SU-DHL-6 (cell line): ENCODE measurements at regions not wholly inside any gene's neighbourhood (a gene's known extent, or its start where the extent isn't known, plus 50 kb on each side); places are given as distances from the start of the nearest gene placed in this dataset.
"Not testable (repeated sequence)": the region's sequence is repeated elsewhere in the genome, so short reads cannot be mapped to it uniquely, and the experiment has no call there.

ENCODE experiments used
- H2AFZ ChIP-seq: fragments of 200-600 bp; sonication (generic); 2 replicates; pipeline ENCODE4 v1.6.1; 2014; ENCODE audit warnings: low read depth, mild to moderate bottlenecking, moderate library complexity, mixed read lengths, antibody characterized with exemption, low read length; ENCODE audit not compliant: severe bottlenecking
- H3F3A ChIP-seq: fragments of 200-600 bp; shearing (Covaris generic); 2 replicates; pipeline ENCODE4 v1.6.0; 2016; ENCODE audit warnings: antibody characterized with exemption, mild to moderate bottlenecking; ENCODE audit not compliant: insufficient read depth
- H3K27ac ChIP-seq: fragments of 200-600 bp; sonication (generic); 2 replicates; pipeline ENCODE4 v1.5.1; 2016; ENCODE audit warnings: low read depth, mild to moderate bottlenecking, low read length, moderate library complexity, mixed read lengths
- H3K27me3 ChIP-seq: fragments of 200-600 bp; sonication (generic), shearing (Covaris generic); 2 replicates; pipeline ENCODE4 v1.6.0; 2014; ENCODE audit warnings: mild to moderate bottlenecking, low read length
- H3K36me3 ChIP-seq: fragments of 200-600 bp; sonication (generic); 2 replicates; pipeline ENCODE4 v1.6.1; 2014; ENCODE audit warnings: mild to moderate bottlenecking, low read length, mixed read lengths
- H3K4me2 ChIP-seq: fragments of 300-600, 200-600 bp; shearing (Covaris generic), sonication (generic); 2 replicates; pipeline ENCODE4 v1.6.0; 2014; ENCODE audit warnings: low read length, low read depth, mild to moderate bottlenecking; ENCODE audit not compliant: poor library complexity, severe bottlenecking
- H3K4me3 ChIP-seq: fragments of 200-600 bp; sonication (generic); 2 replicates; pipeline ENCODE4 v1.5.1; 2014; ENCODE audit warnings: antibody characterized with exemption, low read length, mild to moderate bottlenecking, mixed read lengths; ENCODE audit not compliant: insufficient read depth, poor library complexity, severe bottlenecking
- H3K79me2 ChIP-seq: fragments of 200-600 bp; sonication (generic); 2 replicates; pipeline ENCODE4 v1.6.1; 2014; ENCODE audit warnings: mild to moderate bottlenecking, low read length, moderate library complexity; ENCODE audit not compliant: insufficient read depth
- H3K9ac ChIP-seq: fragments of 200-600 bp; sonication (generic); 2 replicates; pipeline ENCODE4 v1.7.0; 2014; ENCODE audit warnings: mild to moderate bottlenecking, low read length
- H3K9me2 ChIP-seq: fragments of 200-600 bp; sonication (generic); replicated peaks from 2 replicates; pipeline ENCODE4 v1.6.1; 2014; ENCODE audit warnings: low read length; ENCODE audit not compliant: insufficient read depth
- H3K9me3 ChIP-seq: fragments of 200-600 bp; sonication (generic); 2 replicates; pipeline ENCODE4 v1.6.1; 2014; ENCODE audit warnings: low read length, mixed read lengths; ENCODE audit not compliant: insufficient read depth
- H4K20me1 ChIP-seq: fragments of 200-600 bp; sonication (generic); 2 replicates; pipeline ENCODE4 v1.6.1; 2014; ENCODE audit warnings: low read depth, mild to moderate bottlenecking, antibody characterized with exemption, low read length, moderate library complexity, mixed read lengths
- EZH2phosphoT487 ChIP-seq: fragments of 200-600 bp; sonication (generic), shearing (Covaris generic); conservative IDR thresholded peaks from 2 replicates; pipeline ENCODE4 v1.6.1; 2018; ENCODE audit warnings: mild to moderate bottlenecking, antibody characterized with exemption, low read length, moderate library complexity, mixed read lengths
- TF ChIP-seq, protein P1 (sequence below): fragments of 200-600 bp; sonication (generic); IDR thresholded peaks from one replicate; pipeline ENCODE4 v1.5.1; 2017; ENCODE audit warnings: antibody characterized with exemption, mild to moderate bottlenecking, low read length, moderate library complexity; ENCODE audit not compliant: insufficient read depth, poor library complexity, severe bottlenecking

DNA sequence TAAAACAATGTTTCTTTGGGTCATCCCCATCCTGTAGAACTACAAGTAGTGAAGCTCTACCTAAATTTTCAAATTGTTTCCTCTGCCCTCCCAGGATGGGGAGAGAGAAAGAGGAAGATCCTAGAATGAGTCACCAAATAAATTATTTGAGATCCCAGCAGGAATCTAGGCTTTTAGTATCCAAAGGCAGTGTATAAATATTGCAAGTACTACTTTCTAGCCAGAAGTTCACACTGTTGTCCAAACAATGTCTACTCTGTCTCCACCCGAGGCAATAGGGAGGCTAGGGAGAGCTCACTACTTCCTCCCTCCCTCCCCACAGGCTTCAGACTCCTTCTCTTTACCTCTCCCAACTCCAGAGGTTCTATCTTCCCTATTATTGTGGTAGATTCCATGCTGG, 362.8 kb downstream of the MRPS30 start:
- H3K4me2 ChIP-seq = no peak overlapping the region
- no peaks in the 10 kb centered on the region for H3K36me3 ChIP-seq
- no peaks in the 10 kb centered on the region for H3K27me3 ChIP-seq
- TF ChIP-seq, protein P1, sequence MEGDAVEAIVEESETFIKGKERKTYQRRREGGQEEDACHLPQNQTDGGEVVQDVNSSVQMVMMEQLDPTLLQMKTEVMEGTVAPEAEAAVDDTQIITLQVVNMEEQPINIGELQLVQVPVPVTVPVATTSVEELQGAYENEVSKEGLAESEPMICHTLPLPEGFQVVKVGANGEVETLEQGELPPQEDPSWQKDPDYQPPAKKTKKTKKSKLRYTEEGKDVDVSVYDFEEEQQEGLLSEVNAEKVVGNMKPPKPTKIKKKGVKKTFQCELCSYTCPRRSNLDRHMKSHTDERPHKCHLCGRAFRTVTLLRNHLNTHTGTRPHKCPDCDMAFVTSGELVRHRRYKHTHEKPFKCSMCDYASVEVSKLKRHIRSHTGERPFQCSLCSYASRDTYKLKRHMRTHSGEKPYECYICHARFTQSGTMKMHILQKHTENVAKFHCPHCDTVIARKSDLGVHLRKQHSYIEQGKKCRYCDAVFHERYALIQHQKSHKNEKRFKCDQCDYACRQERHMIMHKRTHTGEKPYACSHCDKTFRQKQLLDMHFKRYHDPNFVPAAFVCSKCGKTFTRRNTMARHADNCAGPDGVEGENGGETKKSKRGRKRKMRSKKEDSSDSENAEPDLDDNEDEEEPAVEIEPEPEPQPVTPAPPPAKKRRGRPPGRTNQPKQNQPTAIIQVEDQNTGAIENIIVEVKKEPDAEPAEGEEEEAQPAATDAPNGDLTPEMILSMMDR = no peak
- TF ChIP-seq EZH2phosphoT487 = no peak
- H3K9me2 ChIP-seq = no peaks in the 10 kb centered on the region
- no peaks in the 10 kb centered on the region for H3K9me3 ChIP-seq
- no peaks in the 10 kb centered on the region for H3F3A ChIP-seq
- H3K9ac ChIP-seq = no peak overlapping the region
- H3K79me2 ChIP-seq = no peaks in the 10 kb centered on the region
- H3K4me3 ChIP-seq = no peak overlapping the region
- H3K27ac ChIP-seq = no peak overlapping the region
- H4K20me1 ChIP-seq = no peaks in the 10 kb centered on the region
- no peak overlapping the region for H2AFZ ChIP-seq

DNA sequence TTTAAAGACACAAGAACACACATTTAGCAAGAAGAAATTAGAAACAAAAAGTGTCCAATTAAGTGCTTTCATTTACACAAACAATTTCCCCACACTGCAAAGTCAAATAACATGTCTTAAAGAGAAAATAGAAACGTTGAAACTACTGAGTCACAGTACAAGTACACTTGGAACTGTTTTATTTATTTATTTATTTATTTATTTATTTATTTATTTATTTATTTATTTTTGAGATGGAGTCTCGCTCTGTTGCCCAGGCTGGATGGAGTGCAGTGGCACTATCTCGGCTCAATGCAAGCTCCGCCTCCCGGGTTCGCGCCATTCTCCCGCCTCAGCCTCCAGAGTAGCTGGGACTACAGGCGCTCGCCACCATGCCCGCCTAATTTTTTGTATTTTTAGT, 363.9 kb downstream of the MRPS30 start:
- H3K9me3 ChIP-seq, H3K27me3 ChIP-seq, H2AFZ ChIP-seq, H3K4me2 ChIP-seq, H3F3A ChIP-seq, H3K36me3 ChIP-seq, H3K9me2 ChIP-seq, H3K27ac ChIP-seq, H3K9ac ChIP-seq, H4K20me1 ChIP-seq, H3K4me3 ChIP-seq, H3K79me2 ChIP-seq: not testable (repeated sequence)

DNA sequence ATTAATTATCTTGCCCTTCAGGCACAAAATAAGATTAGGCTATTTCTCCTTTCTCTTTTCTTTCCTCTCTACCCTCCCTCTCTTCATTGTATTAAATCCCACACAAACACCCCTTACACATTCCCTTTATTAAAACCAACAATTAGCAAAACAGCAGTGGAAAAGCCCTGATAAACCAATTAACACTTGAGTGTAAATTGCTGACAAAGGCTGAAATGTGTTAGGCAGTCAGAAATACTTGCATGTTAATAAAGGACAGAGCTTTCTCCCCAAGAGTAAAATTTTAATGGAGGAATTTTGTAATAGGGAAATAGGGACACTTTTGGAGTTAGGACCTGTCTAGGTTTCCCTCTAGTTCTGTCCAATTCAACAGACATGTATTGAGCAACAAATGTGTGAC, 370.9 kb downstream of the MRPS30 start:
- Histone ChIP-seq H4K20me1 (no peaks in the 10 kb centered on the region), H3K79me2 (no peaks in the 10 kb centered on the region), H3K9me2 (no peaks in the 10 kb centered on the region)

DNA sequence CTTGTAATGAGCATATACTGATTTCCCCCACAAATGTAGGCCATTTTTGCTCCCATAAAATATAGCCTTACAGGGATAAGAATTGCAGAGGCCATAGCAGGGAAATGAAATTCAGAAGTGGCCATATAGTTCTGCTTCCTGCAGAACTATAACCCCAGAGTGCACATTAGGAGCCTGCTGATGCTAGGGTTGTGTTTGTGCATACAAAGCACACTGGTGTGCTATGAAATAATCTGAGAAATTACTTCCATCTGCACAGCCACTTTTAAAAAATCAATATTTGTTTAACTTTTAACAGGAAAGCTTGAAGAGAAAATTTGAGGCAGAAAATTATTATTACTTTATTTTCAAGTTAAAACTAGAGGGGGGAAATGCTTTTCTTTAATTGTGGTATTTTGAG, 380.3 kb downstream of the MRPS30 start:
- no peaks in the 10 kb centered on the region for H3K36me3 ChIP-seq
- no peak overlapping the region for H3K4me3 ChIP-seq
- H3K9me2 ChIP-seq = no peaks in the 10 kb centered on the region
- H3K27ac ChIP-seq = no peak overlapping the region
- H2AFZ ChIP-seq = no peak overlapping the region
- no peaks in the 10 kb centered on the region for H3K79me2 ChIP-seq
- H3K27me3 ChIP-seq = no peaks in the 10 kb centered on the region
- no peak for TF ChIP-seq EZH2phosphoT487
- TF ChIP-seq, protein P1 = no peak
- no peaks in the 10 kb centered on the region for H4K20me1 ChIP-seq
- no peaks in the 10 kb centered on the region for H3K9me3 ChIP-seq
- H3K4me2 ChIP-seq = no peak overlapping the region
- no peak overlapping the region for H3K9ac ChIP-seq
- no peaks in the 10 kb centered on the region for H3F3A ChIP-seq

More for the DNA sequence above, 370.9 kb downstream of the MRPS30 start:
- no peak overlapping the region for H3K9ac ChIP-seq
- H3K27me3 ChIP-seq = no peaks in the 10 kb centered on the region
- H3K4me2 ChIP-seq = no peak overlapping the region
- no peaks in the 10 kb centered on the region for H3K9me3 ChIP-seq
- H3K4me3 ChIP-seq = no peak overlapping the region
- no peak overlapping the region for H2AFZ ChIP-seq
- no peaks in the 10 kb centered on the region for H3F3A ChIP-seq
- no peak overlapping the region for H3K27ac ChIP-seq
- H3K36me3 ChIP-seq = no peaks in the 10 kb centered on the region
- TF ChIP-seq, protein P1 = no peak
- TF ChIP-seq EZH2phosphoT487 = no peak
